Body of pancreas (tissue), 4 donors: ENCODE measurements at regions not wholly inside any gene's neighbourhood (a gene's known extent, or its start where the extent isn't known, plus 50 kb on each side); places are given as distances from the start of the nearest gene placed in this dataset.

Experiments used
- CTCF ChIP-seq, 7 experiments: fragments of 450-650 bp in 4 of 7; fragments of 200-600 bp in 3 of 7; sonication (generic) in 3 of 7; IDR thresholded peaks; one replicate each; pipeline ENCODE4 v1.5.1; 2016 to 2019; ENCODE audit warnings: antibody characterized with exemption in 7 of 7
- POLR2A ChIP-seq, 3 donors: fragments of 450-650 bp; IDR thresholded peaks; one replicate each; pipeline ENCODE4 v1.6.1; 2016; ENCODE audit warnings: antibody characterized with exemption in 3 of 3, mild to moderate bottlenecking in 2 of 3

GRCh38 chr2:19644763-19645162, 257.0 kb downstream of the TTC32 start:
- TF ChIP-seq CTCF (IDR thresholded peaks at IDR 0.05) (no peak), POLR2A (IDR thresholded peaks at IDR 0.05) (no peak)
